NCI-H1436 treated with DMSO at 0.1 percent for 48 hours (cell line): ENCODE measurements at regions not wholly inside any gene's neighbourhood (a gene's known extent, or its start where the extent isn't known, plus 50 kb on each side); places are given as distances from the start of the nearest gene placed in this dataset.
A peak's percentile ranks its signal among the peaks of the same experiment; 100 is the strongest.
"Not testable (repeated sequence)": the region's sequence is repeated elsewhere in the genome, so short reads cannot be mapped to it uniquely, and the experiment has no call there.

Experiments
- DNase-seq: peaks from one replicate; lab custom pipeline; 2025; lab: John Stamatoyannopoulos, UW

DNA sequence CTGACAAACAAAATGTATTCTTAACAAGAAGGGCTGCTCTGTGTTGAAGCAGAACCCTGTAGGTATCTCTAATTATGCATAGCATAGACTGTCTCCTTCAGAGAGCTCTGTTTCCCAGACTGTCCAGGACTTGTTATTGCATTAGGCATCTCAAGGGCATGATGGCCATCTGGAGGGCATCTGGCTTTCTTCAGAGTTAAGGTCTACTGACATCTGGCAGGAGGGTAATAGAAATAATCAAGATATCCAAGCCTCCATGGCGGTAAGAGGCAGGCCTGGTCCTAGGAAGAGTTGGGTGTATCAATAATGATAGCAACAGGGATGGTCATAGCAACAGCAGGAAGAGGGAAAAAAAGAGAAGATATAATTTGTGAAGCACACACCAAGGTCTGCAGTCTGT, 161.2 kb downstream of the TTC8 start:
- no peak for DNase-seq

DNA sequence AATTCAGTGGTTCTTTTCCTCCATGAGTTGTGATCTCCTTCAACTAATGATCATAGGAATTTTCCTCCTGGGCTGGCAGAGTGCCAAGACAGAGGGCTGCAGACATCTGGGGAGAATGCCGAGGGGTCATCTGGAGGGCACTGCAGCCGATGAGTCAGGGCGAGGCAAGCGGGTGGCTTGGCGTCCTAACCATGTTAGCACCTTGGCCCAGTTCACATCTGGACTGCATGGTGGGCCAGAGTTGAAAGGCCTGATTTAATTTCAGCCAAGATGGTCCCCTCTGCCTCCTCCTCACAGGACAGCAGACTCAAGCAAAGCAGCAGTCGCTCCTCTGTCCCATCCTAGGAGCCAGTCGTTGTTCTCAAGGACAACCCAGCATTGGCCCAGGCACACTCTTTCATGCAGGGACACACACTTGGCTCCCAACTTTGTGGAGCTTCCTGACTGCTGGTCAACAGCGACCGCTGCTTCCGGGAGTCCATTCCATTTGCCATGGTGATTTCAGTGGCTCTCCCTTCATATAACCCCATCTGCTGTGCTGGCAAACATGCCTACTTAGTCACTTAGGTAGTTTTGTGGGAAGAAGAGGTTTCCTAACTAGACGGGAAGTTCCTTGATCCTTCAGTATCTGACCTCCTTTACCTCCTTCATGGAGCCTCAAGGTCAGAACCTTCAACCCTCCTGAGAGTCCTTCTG, 161.8 kb downstream of the TTC8 start:
- DNase-seq: no peak

DNA sequence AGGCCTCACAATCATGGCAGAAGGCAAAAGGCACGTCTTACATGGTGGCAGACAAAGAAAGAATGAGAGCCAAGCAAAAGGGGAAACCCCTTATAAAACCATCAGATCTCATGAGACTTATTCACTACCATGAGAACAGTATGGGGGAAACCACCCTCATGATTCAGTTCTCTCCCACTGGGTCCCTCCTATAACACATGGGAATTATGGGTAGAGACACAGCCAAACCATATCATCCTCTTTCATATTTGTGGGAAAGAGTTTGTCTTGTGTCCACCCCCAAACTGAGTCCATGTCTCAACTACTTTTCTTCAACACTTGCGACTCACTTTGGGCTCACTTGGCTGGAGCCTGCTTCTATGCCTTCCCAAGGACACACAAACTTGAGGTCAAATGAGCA, 162.5 kb downstream of the TTC8 start:
- DNase-seq: not testable (repeated sequence)

- DNase-seq: no peak
Measured at GRCh38 chr14:88987516-88987915, 163.1 kb downstream of the TTC8 start.

- no peak for DNase-seq
Measured at GRCh38 chr14:88989911-88990310, 165.5 kb downstream of the TTC8 start.

DNA sequence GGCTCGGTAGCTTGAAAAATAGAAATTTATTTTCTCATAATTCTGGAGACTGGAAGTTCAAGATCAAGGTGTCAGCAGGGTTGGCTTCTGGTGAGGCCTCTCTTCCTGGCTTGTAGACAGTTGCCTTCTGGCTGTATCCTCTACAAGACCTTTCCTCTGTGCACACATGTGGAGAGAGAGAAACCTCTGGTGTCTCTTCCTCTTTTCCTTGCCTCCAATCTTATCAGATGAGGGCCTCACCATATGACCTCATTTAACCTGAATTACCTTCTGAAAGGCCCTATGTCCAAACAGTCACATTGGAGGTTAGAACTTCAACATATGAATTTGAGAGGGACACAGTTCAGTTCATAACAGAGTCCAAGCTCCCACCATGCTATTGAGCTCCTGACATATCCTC, 166.4 kb downstream of the TTC8 start:
- DNase-seq: no peak

DNA sequence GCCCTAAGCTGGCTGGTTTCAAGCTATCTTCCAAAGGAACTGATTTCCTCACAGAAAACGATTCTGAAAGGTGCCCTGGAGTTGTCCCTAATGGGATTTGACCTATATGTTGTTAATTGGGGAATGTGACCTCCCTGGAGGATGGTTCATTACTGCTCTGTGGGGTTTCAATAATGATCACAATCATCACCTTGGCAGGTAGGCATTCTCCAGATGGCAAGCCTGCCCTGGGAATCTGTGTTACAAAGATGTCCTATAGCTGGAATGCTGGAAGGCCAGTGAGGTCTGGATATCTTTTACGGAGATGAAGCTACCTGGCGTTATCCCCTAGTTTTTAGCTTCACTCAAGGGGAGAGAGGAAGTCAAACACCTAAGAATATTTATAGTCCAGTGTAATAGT, 167.6 kb downstream of the TTC8 start:
- no peak for DNase-seq

- DNase-seq: no peak
Measured at GRCh38 chr14:88993946-88994345, 169.5 kb downstream of the TTC8 start.

DNA sequence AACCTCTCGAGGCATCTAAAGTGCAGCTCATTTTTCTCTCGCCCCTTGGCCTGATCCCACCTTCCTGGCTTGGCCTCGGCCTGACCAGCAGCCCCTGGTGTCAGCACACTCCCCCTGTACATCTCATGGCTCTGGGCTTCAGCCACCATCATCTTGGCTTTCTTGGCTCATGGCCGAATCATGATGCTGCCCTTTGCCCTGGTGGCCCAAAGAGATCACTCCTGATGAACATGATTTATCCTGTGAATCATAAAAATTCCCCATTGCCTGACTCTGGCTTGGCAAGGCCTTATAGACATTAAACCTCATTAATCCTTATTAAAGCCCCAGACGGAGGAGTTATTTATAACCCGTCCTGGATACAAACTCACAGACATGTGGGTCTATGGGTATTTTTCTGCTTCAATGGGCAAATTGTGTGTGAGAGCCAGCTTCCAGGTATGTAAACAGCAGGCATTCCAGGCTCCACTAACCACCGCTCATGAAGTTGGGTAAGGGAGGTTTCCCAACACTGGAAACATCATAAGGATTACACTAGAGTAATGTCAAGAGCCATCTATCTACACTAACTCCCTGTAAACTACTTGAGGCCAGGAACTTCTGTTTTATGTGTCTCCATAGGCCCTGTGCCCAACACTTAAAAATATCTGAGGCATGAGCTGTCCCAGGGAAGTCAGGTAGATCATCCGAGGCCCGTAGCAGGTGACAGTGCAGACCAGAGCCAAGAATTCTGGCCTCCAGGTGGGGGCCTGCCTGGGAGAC, 171.2 kb downstream of the TTC8 start:
- no peak for DNase-seq

- DNase-seq: no peak
Measured at GRCh38 chr14:88998027-88998426, 173.6 kb downstream of the TTC8 start.

DNA sequence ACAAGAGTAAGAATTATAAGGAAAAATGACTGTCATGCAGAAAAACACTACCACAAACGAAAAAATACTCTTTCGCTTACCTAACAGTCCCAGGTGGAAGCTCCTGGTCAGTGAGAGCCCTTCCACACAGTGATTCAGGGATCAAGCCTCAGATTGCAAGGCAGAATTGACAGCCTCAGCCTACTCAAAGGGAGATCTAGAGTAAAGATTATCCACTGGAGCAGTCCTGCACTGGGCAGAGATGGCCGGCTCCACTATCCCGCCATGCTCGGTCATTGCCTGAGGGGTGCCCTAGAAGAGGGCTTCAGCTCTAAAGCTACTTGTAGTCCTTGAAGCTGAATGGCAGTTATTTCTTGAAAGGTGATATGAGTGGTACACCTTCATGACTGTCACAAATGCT, 174.7 kb downstream of the TTC8 start:
- DNase-seq: no peak

DNA sequence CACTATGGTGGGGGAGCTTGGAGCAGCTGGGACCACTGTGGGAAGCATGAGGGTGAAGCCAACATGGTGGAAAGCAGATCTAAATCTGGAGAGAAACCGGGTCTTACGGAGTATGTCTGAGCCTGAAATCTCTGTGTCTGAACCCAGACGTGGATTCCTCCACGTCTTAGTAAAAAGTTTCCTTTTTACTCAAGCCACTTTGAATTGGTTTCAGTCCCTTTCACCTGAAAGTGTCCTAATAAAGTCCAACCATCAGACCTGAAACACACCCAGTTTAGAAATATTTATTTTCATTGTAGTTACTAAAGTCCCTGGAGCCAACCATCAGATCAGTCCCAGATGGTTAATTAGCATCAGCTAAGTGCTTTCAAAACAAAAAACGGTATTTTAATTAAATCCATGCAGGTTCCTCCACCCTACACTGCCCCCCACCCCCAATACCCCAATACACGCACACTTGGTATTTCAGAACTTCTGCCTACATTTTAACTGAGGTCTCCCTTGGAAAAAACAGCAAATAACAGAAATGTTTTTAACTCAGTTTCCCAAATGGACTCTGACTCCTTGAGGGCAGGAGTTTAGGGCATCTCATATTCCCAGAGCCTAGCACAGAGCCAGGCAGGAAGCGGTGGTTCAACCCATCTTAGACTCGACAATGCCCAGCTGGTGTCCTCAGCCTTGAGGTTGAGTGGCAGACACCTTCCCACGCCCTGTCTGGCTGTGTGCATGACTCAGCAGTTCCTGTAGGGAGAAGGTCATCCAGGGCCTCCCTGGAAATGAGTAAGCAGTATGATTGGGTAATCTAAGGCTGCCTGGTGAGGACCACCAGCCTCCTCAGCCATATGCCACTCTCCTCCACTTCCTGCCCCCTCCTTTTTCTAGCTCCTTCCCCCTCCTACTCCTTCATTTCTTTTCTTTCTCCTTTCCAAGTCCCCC, 175.8 kb downstream of the TTC8 start:
- no peak for DNase-seq

GRCh38 chr14:89004166-89004565, 179.7 kb downstream of the TTC8 start:
- DNase-seq: no peak

DNA sequence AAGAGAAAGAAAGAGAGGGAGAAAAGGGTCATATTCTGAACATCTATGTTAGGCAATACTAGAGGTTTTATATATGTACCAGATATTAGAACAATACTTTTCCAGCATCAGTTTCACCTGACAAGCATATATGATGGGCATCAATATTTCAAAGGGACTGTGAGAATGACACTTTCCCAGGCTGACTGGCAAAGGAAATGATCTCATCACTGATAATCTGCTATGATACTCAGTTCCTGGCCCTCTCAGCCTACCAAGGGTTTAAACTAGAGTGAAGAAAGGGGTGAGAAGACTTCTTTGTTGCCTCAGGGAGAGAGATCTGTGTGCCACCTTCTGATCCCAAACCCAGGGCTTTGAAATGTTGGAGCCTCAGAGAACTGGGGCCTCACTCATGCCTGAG, 183.5 kb downstream of the TTC8 start:
- DNase-seq: no peak

GRCh38 chr14:89011355-89012281, 187.2 kb downstream of the TTC8 start:
- DNase-seq: no peak

DNA sequence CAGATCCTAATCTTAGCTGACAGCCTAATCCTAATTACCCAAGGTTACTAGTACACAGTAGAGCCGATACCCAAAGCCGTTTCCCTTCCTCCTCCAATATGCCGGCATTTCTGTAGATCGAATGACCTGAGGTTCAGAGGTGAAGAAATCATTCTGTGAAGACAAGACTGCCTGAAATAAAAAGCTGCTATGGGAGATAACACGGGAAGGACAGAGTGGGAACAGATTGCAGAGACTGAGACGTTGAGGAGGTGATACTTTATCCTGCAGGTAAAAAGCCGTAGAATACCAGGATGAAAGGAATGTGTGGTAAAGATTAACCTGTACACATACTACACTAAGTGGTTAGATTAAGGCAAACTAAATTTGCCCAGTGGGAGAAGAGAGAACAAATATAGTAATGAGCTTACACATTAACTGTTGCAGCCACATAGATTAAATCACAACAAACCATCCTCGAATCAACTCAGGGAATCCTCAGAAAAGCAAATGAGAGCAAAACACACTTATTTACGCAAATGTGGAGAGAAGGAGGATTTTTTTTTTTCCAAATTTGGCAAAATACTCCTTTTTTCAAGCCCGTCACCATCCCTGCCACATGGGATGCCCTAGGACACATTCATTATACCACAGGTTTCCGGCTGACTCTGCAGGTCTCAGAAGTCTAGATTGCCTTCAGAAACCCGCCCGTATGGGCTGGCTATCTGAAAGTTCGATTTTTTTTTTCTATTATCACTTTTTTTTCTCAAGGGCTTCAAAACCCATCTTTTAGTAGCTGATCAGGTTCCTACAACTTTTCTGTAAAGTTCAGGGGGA, 188.0 kb downstream of the TTC8 start:
- DNase-seq: no peak

- no peak for DNase-seq
Measured at GRCh38 chr14:89013098-89013504, 188.7 kb downstream of the TTC8 start.

DNA sequence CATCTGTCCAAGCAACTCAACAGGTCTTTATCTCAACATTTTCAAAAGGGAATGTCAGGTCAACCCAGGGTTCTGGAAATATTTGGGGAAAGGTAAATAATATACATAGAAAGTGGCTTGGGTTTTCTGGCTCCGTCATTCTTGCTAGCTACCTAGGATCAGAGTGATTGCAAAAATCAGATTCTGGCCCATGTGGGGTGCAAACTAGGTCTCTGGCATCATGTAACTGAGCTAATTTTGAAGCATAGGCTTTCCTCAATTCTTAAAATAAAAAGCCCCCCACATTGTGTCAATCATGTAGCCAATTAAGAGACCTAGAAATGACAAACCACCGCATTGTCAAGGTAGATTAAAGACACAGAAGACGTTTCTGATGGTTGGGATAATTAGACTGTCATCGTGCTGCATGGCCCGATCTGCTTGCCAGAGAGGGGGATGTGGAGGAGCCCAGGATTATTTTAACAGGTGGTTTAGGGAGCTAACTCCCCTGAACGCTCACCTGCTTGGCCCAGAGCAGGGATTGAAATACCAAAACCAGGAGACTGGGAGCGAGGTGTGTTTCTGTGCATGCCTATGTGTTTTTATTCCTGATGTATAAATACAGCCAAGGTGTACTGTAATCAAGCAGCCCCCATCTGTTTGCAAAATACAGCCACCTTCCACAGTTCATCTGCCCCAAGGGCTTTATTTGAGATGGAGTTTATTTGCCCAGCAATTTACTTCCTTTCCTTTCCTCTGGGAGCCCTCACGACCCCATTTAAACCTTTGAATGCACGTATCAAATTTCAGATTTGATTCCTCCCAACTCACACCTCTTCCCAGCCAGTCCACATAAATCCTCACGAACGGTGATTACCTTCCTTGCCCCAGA, 189.5 kb downstream of the TTC8 start:
- DNase-seq: peak; percentile 75

GRCh38 chr14:89014569-89014850, 190.1 kb downstream of the TTC8 start:
- no peak for DNase-seq

GRCh38 chr14:89015016-89015415, 190.6 kb downstream of the TTC8 start:
- DNase-seq: no peak
